OCI-LY7 (cell line): ENCODE measurements at regions not wholly inside any gene's neighbourhood (a gene's known extent, or its start where the extent isn't known, plus 50 kb on each side); places are given as distances from the start of the nearest gene placed in this dataset.

Experiments
- CTCF ChIP-seq: fragments of 200-600 bp; sonication (generic); conservative IDR thresholded peaks from 2 replicates; pipeline ENCODE4 v1.5.1; 2014; ENCODE audit warnings: mild to moderate bottlenecking, antibody characterized with exemption, low read length, moderate library complexity, mixed read lengths
- EZH2phosphoT487 ChIP-seq: fragments of 200-600 bp; sonication (generic); IDR thresholded peaks from 2 replicates; pipeline ENCODE4 v1.6.1; 2018; ENCODE audit warnings: low read depth, borderline replicate concordance, mild to moderate bottlenecking, mixed run types, antibody characterized with exemption, low read length, moderate library complexity, mixed read lengths

DNA sequence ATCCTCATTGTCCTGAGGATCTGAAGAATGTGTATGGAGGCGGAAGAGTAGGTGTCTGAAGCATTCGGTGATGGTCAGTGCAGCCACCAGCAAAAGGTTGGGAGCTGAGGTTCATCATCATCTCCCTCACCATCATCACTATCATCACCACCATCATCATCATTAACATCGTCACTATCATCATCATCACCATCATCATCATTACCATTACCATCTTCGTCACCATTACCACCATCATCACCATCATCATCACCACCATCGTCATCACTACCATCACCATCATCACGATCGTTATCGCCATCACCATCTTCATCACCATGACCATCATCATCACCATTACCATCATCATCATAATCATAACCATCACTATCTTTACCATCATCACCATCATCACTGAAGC is 90.8 kb upstream of the TMEM132D start:
- TF ChIP-seq CTCF (no peak), EZH2phosphoT487 (no peak)
